ENCODE measurements at regions not wholly inside any gene's neighbourhood (a gene's known extent, or its start where the extent isn't known, plus 50 kb on each side); places are given as distances from the start of the nearest gene placed in this dataset.

DNA sequence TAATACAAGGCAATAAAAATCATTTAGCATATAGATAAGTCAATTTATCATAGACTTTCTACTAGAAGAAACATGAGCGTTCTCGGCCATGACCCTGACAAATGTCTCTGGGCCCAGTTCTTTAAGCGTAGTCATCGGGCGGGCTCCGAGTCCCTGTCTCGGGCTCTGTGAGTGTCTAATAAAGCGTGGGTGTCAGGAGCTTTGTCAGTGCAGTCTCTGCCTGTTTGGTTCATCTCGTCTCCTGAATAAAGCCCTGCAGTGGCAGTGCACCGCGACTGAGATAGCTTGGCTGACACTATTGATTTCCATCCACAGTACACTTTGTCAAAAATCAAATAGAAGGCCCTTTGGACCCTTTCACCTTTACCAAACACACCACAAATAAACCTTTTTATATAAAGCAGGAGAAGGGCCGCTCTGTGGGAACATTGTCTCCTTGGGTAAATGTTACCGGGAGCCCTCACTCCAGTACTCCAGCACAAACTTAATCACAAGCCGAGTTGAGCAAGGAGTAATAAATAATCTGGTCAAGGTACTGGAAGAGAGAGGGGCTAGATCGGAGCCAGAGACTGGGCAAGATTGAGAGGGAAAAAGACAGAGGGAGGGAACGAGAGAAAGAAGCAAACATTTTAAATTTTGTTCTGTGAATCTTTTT, 368.2 kb upstream of the TSHZ3 start:
- TF ChIP-seq POLR2A (IDR thresholded peaks at IDR 0.05; ENCODE audit: low read depth) (no peak), POLR2AphosphoS5 (IDR thresholded peaks at IDR 0.05) (no peak)
- TF ChIP-seq, protein P1, sequence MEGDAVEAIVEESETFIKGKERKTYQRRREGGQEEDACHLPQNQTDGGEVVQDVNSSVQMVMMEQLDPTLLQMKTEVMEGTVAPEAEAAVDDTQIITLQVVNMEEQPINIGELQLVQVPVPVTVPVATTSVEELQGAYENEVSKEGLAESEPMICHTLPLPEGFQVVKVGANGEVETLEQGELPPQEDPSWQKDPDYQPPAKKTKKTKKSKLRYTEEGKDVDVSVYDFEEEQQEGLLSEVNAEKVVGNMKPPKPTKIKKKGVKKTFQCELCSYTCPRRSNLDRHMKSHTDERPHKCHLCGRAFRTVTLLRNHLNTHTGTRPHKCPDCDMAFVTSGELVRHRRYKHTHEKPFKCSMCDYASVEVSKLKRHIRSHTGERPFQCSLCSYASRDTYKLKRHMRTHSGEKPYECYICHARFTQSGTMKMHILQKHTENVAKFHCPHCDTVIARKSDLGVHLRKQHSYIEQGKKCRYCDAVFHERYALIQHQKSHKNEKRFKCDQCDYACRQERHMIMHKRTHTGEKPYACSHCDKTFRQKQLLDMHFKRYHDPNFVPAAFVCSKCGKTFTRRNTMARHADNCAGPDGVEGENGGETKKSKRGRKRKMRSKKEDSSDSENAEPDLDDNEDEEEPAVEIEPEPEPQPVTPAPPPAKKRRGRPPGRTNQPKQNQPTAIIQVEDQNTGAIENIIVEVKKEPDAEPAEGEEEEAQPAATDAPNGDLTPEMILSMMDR (IDR thresholded peaks at IDR 0.05): no peak

All from esophagus muscularis mucosa (tissue), 3 donors.